NCI-H146 treated with DMSO at 0.1 percent for 48 hours (cell line): ENCODE measurements at regions not wholly inside any gene's neighbourhood (a gene's known extent, or its start where the extent isn't known, plus 50 kb on each side); places are given as distances from the start of the nearest gene placed in this dataset.
"Not testable (repeated sequence)": the region's sequence is repeated elsewhere in the genome, so short reads cannot be mapped to it uniquely, and the experiment has no call there.

Source experiments
- DNase-seq: peaks from one replicate; lab custom pipeline; 2025; ENCODE audit not compliant: unreplicated experiment; lab: John Stamatoyannopoulos, UW

- DNase-seq = no peak
Measured at GRCh38 chr6:22133357-22133756, 163.5 kb downstream of the PRL start.

DNA sequence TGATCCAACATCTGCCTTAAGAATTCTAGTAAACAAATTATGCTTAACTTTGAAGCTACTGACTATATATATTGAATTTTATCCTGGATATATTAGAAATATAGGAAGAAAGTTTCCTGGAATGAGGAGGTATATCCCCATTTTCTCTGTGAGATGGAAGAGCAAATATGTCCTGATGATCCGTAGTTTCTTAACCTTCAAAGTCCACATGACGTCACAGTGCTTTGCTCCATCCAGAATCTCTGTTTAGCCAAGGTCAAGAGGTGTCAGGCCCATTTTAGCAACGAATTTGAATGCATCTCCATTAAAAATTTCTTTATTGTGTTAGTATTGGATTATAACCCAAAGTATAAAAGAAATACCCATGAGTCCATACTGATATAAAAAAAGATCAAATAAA is 162.5 kb downstream of the PRL start:
- no peak for DNase-seq

DNA sequence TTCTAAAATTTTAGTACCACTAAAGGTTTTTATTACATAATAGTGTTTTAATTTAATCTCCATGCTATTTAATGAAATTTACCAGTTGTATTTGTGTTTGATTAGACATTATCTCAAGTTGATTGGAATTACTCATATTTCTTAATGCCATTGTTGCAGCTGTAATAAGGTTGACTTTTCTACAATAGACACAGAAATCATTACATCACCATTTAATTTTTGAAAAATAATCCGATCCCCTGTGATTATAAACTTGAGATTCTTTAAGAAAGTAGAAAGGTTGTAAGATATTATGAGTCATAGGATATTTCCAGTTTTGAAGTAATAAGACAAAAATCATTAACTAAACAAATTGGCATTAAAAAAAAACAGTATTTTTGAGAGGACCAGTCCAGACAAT is 161.4 kb downstream of the PRL start:
- no peak for DNase-seq

DNA sequence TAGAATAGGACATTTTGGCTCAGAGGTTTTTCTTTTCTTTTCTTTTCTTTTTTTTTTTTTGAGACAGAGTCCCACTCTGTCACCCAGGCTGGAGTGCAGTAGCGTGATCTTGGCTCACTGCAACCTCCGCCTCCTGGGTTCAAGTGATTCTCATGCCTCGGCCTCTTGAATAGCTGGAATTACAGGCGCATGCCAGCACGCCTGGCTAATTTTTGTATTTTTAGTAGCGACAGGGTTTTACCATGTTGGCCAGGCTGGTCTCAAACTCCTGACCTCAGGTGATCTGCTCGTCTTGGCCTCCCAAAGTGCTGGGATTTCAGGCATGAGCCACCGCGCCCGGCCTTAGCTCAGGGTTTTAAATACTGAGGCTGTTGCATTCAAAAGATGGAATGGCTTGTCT is 156.1 kb downstream of the PRL start:
- not testable (repeated sequence) for DNase-seq

DNA sequence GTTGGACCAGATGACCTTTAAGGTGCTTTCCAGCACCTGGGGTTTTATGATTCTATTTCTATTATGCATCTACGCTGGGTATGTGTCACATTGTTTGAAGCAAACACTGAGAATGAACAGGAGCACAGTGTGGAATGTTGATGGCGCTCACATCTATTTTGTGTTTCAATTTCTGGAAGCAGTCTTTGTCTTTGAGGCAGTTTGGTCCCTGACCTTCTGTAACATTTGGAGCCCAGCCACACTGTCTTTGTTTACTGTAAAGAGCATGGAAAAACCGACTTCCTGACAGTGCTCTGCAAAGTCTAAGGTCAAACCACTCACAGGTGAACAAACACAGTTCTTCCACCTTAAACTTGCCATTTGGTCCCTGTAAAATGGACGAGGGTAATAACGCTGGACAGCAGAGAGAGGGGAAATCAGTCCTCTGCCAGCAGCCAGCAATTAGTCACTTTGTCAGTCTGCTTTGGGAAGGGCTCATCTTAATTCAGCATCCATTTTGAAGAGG is 155.5 kb downstream of the PRL start:
- peak; percentile 99 for DNase-seq

DNA sequence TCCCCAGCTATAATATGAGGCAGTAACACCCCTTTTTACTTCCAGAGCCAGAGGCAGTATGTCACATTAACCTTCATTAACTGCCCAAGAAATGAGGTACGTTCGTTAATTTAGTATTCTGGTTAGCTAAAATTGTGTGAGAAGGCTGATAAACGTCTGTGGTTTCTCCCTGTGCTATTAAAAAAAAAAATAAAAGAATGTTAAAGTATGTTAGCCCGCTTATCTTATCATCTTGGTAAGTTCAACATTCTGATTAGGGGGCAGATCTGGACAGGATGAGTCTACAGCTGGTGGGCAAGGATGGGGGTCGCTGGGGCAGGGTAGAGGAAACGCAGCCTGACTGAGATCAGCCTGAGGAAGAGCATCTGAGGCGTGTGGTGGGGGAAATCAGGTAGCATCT is 154.0 kb downstream of the PRL start:
- no peak for DNase-seq

GRCh38 chr6:22145376-22145775 is 151.5 kb downstream of the PRL start:
- peak; percentile 52 for DNase-seq

GRCh38 chr6:22145823-22146677 is 150.8 kb downstream of the PRL start:
- DNase-seq = peak; percentile 12

DNA sequence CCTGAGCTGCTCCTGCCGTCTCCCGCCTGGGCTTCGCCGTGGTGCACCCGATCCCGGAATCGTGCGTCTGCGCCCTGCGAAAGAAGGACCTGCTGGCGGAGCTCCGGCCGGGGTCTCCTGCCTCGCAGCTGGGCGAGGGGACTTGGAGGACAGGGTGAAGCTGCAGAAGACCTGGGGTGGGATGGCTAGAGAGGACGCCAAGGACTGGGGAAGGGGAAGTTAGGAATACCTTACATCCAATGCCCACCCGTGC is 150.2 kb downstream of the PRL start:
- no peak for DNase-seq

DNA sequence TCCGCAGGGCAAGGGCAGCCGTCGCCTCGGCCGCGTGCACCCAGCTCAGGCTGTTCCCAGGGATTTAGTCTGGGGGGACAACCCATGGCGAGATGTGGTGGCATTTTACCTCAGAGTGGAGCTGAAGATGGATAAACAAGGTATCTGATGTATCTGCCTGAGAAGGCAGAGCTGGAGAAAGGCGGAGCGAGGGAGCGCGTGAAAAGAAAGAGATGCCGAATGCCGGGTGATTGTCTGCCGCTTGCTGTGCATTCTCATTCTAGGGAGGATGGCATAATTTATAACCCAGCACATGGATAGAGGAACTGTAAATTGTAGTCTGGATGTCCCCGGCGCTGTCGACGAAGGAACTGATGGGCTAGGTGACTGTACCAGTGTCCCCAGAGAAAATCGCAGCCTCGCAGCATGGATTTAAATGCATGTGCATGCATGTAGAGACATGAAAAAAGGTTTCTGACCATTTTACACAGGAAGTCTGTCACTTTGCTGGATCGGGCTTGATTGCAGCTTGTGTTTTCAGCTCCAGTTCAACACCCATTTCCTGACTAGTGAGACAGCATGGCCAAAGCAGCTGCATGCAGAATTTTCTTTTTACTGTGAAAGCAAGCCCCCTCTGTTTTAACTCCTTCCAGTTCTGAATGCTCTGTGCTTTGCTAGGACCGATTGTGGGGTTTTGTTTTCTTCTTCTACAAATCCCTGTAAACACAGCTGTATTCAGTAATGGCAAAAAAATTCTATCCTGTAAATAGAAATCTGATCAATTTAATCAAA is 149.7 kb downstream of the PRL start:
- DNase-seq = no peak

- peak; percentile 81 for DNase-seq
Measured at GRCh38 chr6:22147921-22148776, 148.7 kb downstream of the PRL start.

GRCh38 chr6:22149096-22149495 is 147.7 kb downstream of the PRL start:
- DNase-seq = peak; percentile 34

GRCh38 chr6:22149501-22150367 is 147.1 kb downstream of the PRL start:
- peak; percentile 44 for DNase-seq

GRCh38 chr6:22150368-22151035 is 146.3 kb downstream of the PRL start:
- no peak for DNase-seq

GRCh38 chr6:22151892-22152291 is 144.9 kb downstream of the PRL start:
- no peak for DNase-seq

GRCh38 chr6:22152841-22153240 is 144.0 kb downstream of the PRL start:
- DNase-seq = no peak

DNA sequence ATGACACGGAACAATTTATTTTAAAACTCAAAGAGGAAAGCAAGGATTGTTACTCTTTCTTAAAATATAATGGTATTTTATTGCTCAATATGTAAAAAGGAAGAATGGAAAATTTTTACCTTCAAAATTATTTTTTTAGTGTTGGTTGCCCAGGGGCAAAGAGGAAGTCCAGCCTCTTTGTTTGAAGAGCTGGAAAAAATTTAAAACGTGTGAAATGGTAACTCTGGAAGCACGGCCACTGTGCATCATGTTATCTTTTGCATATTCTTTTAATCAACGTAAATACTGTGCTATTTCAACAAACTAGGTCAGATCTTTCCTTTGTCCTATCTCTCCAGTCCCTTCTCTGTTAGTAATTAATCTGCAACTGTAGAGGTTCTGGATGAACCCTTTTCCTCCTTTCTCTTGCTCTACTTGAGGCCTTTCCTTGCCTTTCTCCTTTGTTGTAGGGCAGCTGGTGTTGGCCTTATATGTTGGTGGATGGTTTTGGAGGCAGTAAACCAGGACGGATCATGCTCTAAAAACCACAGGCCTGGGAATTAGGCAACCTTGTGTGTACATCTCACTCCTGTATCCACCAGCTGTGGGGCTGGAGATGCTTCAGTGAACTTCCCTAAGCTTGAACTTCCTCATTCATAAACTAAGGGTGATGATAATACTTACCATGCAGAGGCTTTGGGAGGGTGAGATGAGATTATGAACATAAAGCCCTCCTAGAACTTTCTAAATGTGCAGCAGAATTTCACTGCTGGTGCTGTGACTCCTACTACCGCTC is 143.3 kb downstream of the PRL start:
- DNase-seq = no peak

GRCh38 chr6:22155551-22155950 is 141.3 kb downstream of the PRL start:
- no peak for DNase-seq

- no peak for DNase-seq
Measured at GRCh38 chr6:22157233-22157632, 139.6 kb downstream of the PRL start.
